PC-3 (cell line): ENCODE measurements at regions not wholly inside any gene's neighbourhood (a gene's known extent, or its start where the extent isn't known, plus 50 kb on each side); places are given as distances from the start of the nearest gene placed in this dataset.

Source experiments
- ATAC-seq: fragments of 200-7000 bp; cut with Tn5 transposase; 2 replicates; pipeline ENCODE4 v1.9.1; 2020; ENCODE audit warnings: mild to moderate bottlenecking, moderate library complexity
- BruUV-seq: library from RNA; stranded (reverse); fragments of 400-500 nt; replicated peaks from 2 replicates; lab custom pipeline; 2021; lab: Mats Ljungman, UMichigan
- CTCF ChIA-PET: fragments of 300-600 bp; sonication (Branson Sonifier 250); formaldehyde crosslinking; loops from one replicate; lab custom pipeline; 2022; ENCODE audit warnings: antibody characterized with exemption; lab: Charles Lee
- POLR2A ChIA-PET: fragments of 300-600 bp; sonication (Branson Sonifier 250); formaldehyde crosslinking; loops from one replicate; lab custom pipeline; 2022; ENCODE audit warnings: antibody characterized with exemption; ENCODE audit not compliant: unreplicated experiment; lab: Charles Lee
- DNase-seq: peaks from one replicate; pipeline ENCODE4 v3.0.0-alpha.2; 2015
- H2AFZ ChIP-seq: fragments of 300-600 bp; sonication (generic); 2 replicates; pipeline ENCODE4 v1.6.0; 2016; ENCODE audit warnings: antibody characterized with exemption, low read length
- H3F3A ChIP-seq: fragments of 300-600 bp; sonication (generic); one replicate; pipeline ENCODE4 v1.6.0; 2017; ENCODE audit warnings: antibody characterized with exemption, low read length, control low read depth, mild to moderate bottlenecking; ENCODE audit not compliant: unreplicated experiment
- H3K27ac ChIP-seq: fragments of 300-600 bp; sonication (generic); 2 replicates; pipeline ENCODE4 v1.5.1; 2016; ENCODE audit warnings: mild to moderate bottlenecking, low read length
- H3K27me3 ChIP-seq: fragments of 300-600 bp; sonication (generic); 2 replicates; pipeline ENCODE4 v1.6.1; 2016; ENCODE audit warnings: low read length, mixed read lengths
- H3K36me3 ChIP-seq: fragments of 300-600 bp; sonication (generic); 2 replicates; pipeline ENCODE4 v1.6.1; 2016; ENCODE audit warnings: low read depth, mixed run types, low read length, mixed read lengths
- H3K4me1 ChIP-seq: fragments of 300-600 bp; sonication (generic); 2 replicates; pipeline ENCODE4 v1.5.1; 2016; ENCODE audit warnings: low read length; ENCODE audit not compliant: insufficient read depth
- H3K4me2 ChIP-seq: fragments of 300-600 bp; sonication (generic); 2 replicates; pipeline ENCODE4 v1.6.0; 2016; ENCODE audit warnings: low read length
- H3K4me3 ChIP-seq: fragments of 300-600 bp; sonication (generic); 2 replicates; pipeline ENCODE4 v1.5.1; 2016; ENCODE audit warnings: mild to moderate bottlenecking, low read length, mixed read lengths
- H3K79me2 ChIP-seq: fragments of 300-600 bp; sonication (generic); 2 replicates; pipeline ENCODE4 v1.6.1; 2017; ENCODE audit warnings: low read length, mixed read lengths
- H3K9ac ChIP-seq: fragments of 300-600 bp; sonication (generic); 2 replicates; pipeline ENCODE4 v1.6.0; 2016; ENCODE audit warnings: mild to moderate bottlenecking, low read length
- H3K9me2 ChIP-seq: fragments of 300-600 bp; sonication (generic); replicated peaks from 2 replicates; pipeline ENCODE4 v1.6.1; 2016; ENCODE audit warnings: mixed run types, low read length, mixed read lengths
- H3K9me3 ChIP-seq: fragments of 300-600 bp; sonication (generic); 2 replicates; pipeline ENCODE4 v1.6.1; 2016; ENCODE audit warnings: low read length, mixed read lengths
- H4K20me1 ChIP-seq: fragments of 300-600 bp; sonication (generic); 2 replicates; pipeline ENCODE4 v1.6.1; 2016; ENCODE audit warnings: low read length, mixed read lengths
- CTCF ChIP-seq: fragments of 300-600 bp; sonication (generic); conservative IDR thresholded peaks from 2 replicates; pipeline ENCODE4 v1.5.1; 2017; ENCODE audit warnings: antibody characterized with exemption, low read depth, mild to moderate bottlenecking, low read length
- EZH2 ChIP-seq: fragments of 300-600 bp; sonication (generic); IDR thresholded peaks from one replicate; pipeline ENCODE4 v1.6.1; 2017; ENCODE audit warnings: antibody characterized with exemption, mild to moderate bottlenecking, low read length; ENCODE audit not compliant: unreplicated experiment
- EZH2phosphoT487 ChIP-seq: fragments of 300-600 bp; sonication (generic); IDR thresholded peaks from 2 replicates; pipeline ENCODE4 v1.6.1; 2018; ENCODE audit warnings: mild to moderate bottlenecking, antibody characterized with exemption, low read length, borderline replicate concordance
- intact Hi-C: fragments of 100-400 bp; cut with micrococcal nuclease; formaldehyde crosslinking; loops from 2 replicates; pipeline ENCODE4 v1.9.0; 2023

- no TSS peak for BruUV-seq
- TF ChIP-seq CTCF (no peak), EZH2phosphoT487 (no peak), EZH2 (no peak)
- Histone ChIP-seq H2AFZ (no peak overlapping the region), H3K36me3 (no peaks in the 10 kb centered on the region), H3K4me3 (no peak overlapping the region), H3K4me1 (no peaks in the 10 kb centered on the region), H3K27ac (no peak overlapping the region), H3K27me3 (no peaks in the 10 kb centered on the region), H3K9ac (no peak overlapping the region), H3F3A (no peaks in the 10 kb centered on the region), H3K9me2 (no peaks in the 10 kb centered on the region), H4K20me1 (no peaks in the 10 kb centered on the region), H3K9me3 (no peaks in the 10 kb centered on the region), H3K79me2 (no peaks in the 10 kb centered on the region), H3K4me2 (no peak overlapping the region)
- DNase-seq = no peak
- intact Hi-C loops = no loop called here
- CTCF ChIA-PET = no interaction called here
- POLR2A ChIA-PET = no interaction called here
- no peak for ATAC-seq
Observed at GRCh38 chr12:16675438-16675837, 69.5 kb upstream of the LMO3 start.

GRCh38 chr12:16674885-16675284 is 68.9 kb upstream of the LMO3 start:
- Histone ChIP-seq H3K4me2 (no peak overlapping the region), H2AFZ (no peak overlapping the region), H4K20me1 (no peaks in the 10 kb centered on the region), H3K27me3 (no peaks in the 10 kb centered on the region), H3K79me2 (no peaks in the 10 kb centered on the region), H3F3A (no peaks in the 10 kb centered on the region), H3K4me3 (no peak overlapping the region), H3K36me3 (no peaks in the 10 kb centered on the region), H3K9me3 (no peaks in the 10 kb centered on the region), H3K4me1 (no peaks in the 10 kb centered on the region), H3K9me2 (no peaks in the 10 kb centered on the region), H3K27ac (no peak overlapping the region), H3K9ac (no peak overlapping the region)
- CTCF ChIA-PET = no interaction called here
- no TSS peak for BruUV-seq
- intact Hi-C loops = no loop called here
- TF ChIP-seq EZH2 (no peak), EZH2phosphoT487 (no peak)
- POLR2A ChIA-PET = no interaction called here
- DNase-seq (no peak), ATAC-seq (no peak)

- no peak for DNase-seq
- TF ChIP-seq CTCF (no peak), EZH2 (no peak), EZH2phosphoT487 (no peak)
Observed at GRCh38 chr12:16670456-16671050, 64.6 kb upstream of the LMO3 start.

More at GRCh38 chr12:16670456-16671050, 64.6 kb upstream of the LMO3 start:
- no peak overlapping the region for H3K4me3 ChIP-seq
- ATAC-seq = no peak
- no peak overlapping the region for H3K4me2 ChIP-seq
- no peak overlapping the region for H2AFZ ChIP-seq
- CTCF ChIA-PET = no interaction called here
- H3K4me1 ChIP-seq = no peaks in the 10 kb centered on the region
- H3K9me3 ChIP-seq = no peaks in the 10 kb centered on the region
- no peak overlapping the region for H3K27ac ChIP-seq
- no peaks in the 10 kb centered on the region for H3K9me2 ChIP-seq
- no peaks in the 10 kb centered on the region for H3K79me2 ChIP-seq
- intact Hi-C loops = no loop called here
- no peak overlapping the region for H3K9ac ChIP-seq
- no peaks in the 10 kb centered on the region for H4K20me1 ChIP-seq
- POLR2A ChIA-PET = no interaction called here
- no peaks in the 10 kb centered on the region for H3K27me3 ChIP-seq
- H3K36me3 ChIP-seq = no peaks in the 10 kb centered on the region
- no peaks in the 10 kb centered on the region for H3F3A ChIP-seq
- no TSS peak for BruUV-seq
